ENCODE measurements at regions not wholly inside any gene's neighbourhood (a gene's known extent, or its start where the extent isn't known, plus 50 kb on each side); places are given as distances from the start of the nearest gene placed in this dataset.
"Not testable (repeated sequence)": the region's sequence is repeated elsewhere in the genome, so short reads cannot be mapped to it uniquely, and the experiment has no call there.

DNA sequence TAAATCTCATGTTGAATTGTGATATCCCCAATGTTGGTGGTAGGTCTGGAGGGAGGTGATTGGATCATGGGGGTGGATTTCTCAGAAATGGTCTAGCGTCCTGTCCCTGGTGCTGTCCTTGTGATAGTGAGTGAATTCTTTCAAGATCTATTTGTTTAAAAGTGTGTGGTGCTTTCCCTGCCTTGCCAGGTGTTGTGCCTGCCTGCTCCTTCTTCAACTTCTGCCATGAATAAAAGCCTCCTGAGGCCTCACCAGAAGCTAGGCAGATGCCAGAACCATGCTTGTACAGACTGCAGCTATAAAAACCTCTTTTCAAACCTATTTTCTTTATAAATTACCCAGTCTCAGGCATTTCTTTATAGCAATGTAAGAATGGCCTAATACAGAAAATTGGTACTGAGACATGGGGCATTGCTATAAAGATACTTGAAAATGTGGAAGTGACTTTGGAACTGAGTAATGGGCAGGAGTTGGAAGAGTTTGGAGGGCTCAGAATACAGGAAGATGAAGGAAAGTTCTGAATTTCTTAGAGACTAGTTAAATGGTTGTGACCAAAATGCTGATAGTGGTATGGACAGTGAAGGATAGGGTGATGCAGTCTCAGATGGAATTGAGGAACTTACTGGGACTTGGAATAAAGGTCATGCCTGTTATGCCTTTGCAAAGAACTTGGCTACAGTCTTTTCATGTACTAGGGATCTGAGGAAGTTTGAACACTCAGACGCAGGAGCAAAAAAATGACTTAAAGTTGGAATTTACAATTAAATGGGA, 1514.6 kb upstream of the TPTE start:
- TF ChIP-seq NFIC (IDR thresholded peaks at IDR 0.05; ENCODE audit: low read depth, low read length); ZNF274 (IDR thresholded peaks at IDR 0.05; ENCODE audit: insufficient read depth, insufficient read length); CBX3 (IDR thresholded peaks at IDR 0.05; ENCODE audit: borderline replicate concordance, low read depth); CBFB (IDR thresholded peaks at IDR 0.05; ENCODE audit: low read depth): not testable (repeated sequence)
- TF ChIP-seq, protein P1, sequence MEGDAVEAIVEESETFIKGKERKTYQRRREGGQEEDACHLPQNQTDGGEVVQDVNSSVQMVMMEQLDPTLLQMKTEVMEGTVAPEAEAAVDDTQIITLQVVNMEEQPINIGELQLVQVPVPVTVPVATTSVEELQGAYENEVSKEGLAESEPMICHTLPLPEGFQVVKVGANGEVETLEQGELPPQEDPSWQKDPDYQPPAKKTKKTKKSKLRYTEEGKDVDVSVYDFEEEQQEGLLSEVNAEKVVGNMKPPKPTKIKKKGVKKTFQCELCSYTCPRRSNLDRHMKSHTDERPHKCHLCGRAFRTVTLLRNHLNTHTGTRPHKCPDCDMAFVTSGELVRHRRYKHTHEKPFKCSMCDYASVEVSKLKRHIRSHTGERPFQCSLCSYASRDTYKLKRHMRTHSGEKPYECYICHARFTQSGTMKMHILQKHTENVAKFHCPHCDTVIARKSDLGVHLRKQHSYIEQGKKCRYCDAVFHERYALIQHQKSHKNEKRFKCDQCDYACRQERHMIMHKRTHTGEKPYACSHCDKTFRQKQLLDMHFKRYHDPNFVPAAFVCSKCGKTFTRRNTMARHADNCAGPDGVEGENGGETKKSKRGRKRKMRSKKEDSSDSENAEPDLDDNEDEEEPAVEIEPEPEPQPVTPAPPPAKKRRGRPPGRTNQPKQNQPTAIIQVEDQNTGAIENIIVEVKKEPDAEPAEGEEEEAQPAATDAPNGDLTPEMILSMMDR (IDR thresholded peaks at IDR 0.05 in 2 of 3, conservative IDR thresholded peaks at IDR 0.05 in 1 of 3; ENCODE audit: control insufficient read depth in 2 of 3, extremely low read depth in 1 of 3, insufficient read depth in 1 of 3, low read depth in 3 of 3, low read length in 3 of 3): not testable (repeated sequence)
- TF ChIP-seq, protein P2, sequence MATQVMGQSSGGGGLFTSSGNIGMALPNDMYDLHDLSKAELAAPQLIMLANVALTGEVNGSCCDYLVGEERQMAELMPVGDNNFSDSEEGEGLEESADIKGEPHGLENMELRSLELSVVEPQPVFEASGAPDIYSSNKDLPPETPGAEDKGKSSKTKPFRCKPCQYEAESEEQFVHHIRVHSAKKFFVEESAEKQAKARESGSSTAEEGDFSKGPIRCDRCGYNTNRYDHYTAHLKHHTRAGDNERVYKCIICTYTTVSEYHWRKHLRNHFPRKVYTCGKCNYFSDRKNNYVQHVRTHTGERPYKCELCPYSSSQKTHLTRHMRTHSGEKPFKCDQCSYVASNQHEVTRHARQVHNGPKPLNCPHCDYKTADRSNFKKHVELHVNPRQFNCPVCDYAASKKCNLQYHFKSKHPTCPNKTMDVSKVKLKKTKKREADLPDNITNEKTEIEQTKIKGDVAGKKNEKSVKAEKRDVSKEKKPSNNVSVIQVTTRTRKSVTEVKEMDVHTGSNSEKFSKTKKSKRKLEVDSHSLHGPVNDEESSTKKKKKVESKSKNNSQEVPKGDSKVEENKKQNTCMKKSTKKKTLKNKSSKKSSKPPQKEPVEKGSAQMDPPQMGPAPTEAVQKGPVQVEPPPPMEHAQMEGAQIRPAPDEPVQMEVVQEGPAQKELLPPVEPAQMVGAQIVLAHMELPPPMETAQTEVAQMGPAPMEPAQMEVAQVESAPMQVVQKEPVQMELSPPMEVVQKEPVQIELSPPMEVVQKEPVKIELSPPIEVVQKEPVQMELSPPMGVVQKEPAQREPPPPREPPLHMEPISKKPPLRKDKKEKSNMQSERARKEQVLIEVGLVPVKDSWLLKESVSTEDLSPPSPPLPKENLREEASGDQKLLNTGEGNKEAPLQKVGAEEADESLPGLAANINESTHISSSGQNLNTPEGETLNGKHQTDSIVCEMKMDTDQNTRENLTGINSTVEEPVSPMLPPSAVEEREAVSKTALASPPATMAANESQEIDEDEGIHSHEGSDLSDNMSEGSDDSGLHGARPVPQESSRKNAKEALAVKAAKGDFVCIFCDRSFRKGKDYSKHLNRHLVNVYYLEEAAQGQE (IDR thresholded peaks at IDR 0.05; ENCODE audit: low read depth, low read length): not testable (repeated sequence)
